NCI-H2196 treated with DMSO at 0.1 percent for 48 hours (cell line): ENCODE measurements at regions not wholly inside any gene's neighbourhood (a gene's known extent, or its start where the extent isn't known, plus 50 kb on each side); places are given as distances from the start of the nearest gene placed in this dataset.

Experiments
- DNase-seq: peaks from one replicate; lab custom pipeline; 2025; ENCODE audit not compliant: unreplicated experiment; lab: John Stamatoyannopoulos, UW

DNA sequence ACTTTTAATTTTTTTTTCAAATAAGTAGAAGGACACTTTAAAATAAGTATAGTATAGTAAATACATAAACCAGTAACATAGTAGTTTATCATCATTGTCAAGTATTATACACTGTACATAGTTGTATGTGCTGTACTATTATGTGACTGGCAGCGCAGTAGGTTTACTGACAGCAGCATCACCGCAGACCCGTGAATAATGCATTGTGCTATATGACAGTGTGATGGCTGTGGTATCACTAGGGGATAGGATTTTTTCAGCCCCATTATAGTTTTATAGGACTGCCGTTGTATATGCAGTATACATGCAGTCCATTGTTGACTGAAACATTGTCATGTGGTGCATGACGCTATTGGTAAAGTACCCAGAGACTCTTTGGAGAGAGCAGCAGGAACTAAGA is 306.5 kb downstream of the SQOR start:
- no peak for DNase-seq

DNA sequence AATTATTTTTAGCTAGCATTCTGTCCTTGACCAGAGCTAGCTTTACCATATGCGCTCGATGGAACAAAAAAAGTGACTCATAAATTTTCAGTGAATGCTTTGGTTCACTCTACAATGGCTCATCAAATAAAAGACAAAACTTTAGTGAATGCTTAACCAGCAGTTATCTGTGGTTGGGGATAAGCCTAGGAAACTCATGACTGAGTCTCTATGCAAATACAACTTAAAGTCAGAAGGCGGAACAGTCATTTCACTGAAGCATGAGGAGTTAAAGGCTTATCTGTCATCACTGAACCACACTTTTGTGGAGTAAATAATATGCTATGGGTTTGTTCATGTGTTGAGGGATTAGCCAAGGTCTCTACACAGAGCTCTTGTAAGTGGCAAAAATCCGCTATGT is 308.4 kb downstream of the SQOR start:
- DNase-seq, result no peak

DNA sequence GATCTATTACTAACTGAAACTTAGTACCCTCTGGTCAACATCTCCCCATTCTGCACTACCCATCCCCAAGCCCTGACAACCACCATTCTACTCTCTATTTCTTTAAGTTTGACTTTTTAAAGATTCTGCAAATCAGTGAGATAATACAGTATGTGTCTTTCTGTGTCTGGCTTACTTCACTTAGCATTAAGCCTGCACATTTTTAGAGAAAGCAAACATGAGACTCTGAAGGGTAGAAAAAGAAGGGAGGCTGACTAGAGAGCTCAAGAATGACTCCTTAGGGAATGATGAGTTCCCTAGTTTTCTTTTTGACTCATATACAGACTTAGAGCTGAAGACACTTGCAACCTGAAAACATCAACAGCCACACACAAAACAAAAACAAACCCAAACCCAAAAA is 311.3 kb downstream of the SQOR start:
- no peak for DNase-seq

DNA sequence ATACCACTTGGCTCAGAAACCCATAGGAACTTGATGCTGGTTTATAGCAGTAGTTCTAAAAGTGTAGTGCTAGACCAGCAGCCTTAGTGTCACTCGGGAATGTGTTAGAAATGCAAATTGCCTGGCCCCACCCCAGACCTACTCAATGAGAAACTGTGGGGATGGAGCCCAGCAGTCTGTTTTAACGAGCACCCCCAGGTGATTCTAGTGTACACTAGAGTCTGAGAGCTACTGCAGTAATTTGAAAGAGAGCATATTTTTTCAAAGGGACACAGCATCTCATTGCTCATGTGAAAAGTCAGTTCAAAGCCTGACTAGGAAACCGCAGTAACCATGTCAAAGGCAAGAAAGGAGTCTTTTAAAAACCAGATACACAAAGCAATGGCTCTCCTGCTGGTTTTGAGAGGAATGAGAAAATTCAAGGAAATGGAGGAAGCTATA is 313.4 kb downstream of the SQOR start:
- no peak for DNase-seq

- DNase-seq, result no peak
Observed at GRCh38 chr15:45958924-45959323, 324.1 kb downstream of the SQOR start.

DNA sequence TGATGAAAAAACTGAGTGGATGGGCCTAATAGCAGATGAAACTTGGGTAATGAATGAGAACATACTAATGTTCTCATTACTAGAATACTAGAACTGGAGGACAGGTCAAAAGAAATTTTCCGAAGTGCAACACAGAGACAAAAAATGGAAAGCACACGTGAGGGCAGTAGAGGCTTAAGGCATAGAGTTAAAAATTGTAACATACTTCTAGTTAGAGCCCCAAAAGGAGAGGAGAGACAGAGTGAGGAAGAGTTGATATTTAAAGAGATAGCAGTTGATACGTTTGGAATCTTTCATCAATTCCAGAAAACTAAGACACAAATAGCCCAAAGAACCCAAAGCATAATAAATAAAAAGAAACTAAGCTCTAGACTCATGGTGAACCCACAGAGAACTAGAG is 327.9 kb downstream of the SQOR start:
- no peak for DNase-seq

DNA sequence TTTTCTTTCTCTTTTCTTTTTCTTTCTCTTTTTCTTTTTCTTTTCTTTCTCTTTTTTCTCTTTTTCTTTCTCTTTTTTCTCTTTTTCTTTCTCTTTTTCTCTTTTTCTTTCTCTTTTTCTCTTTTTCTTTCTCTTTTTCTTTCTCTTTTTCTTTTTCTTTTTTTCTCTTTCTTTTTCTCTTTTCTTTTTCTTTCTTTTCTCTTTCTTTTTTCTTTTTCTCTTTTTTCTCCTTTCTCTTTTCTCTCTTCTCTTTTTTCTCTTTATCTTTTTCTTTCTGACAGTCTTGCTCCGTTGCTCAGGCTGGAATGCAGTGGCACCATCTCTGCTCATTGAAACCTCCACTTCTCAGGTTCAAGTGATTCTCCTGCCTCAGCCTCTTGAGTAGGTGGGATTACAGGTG is 335.7 kb downstream of the SQOR start:
- no peak for DNase-seq

DNA sequence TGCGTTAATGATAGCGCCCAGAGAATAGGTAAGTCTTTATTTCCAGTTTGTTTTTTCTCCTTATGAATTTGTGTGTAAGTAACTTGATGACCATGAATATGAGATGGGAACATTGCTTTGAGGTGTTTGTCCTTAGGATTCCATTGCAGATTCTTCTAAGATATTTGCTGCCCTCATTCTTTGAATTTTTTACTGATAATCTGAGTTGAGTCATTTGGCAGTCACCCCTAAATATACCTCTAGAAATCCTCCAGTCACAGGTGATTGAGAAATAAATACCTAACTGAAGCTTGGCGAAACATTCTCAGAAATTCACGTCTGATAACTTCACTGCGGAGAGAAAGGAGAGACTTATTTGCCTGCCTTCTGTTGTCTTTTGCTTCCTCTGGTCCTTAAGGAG is 345.5 kb downstream of the SQOR start:
- DNase-seq, result no peak

GRCh38 chr15:45981625-45982024 is 346.8 kb downstream of the SQOR start:
- DNase-seq, result no peak

DNA sequence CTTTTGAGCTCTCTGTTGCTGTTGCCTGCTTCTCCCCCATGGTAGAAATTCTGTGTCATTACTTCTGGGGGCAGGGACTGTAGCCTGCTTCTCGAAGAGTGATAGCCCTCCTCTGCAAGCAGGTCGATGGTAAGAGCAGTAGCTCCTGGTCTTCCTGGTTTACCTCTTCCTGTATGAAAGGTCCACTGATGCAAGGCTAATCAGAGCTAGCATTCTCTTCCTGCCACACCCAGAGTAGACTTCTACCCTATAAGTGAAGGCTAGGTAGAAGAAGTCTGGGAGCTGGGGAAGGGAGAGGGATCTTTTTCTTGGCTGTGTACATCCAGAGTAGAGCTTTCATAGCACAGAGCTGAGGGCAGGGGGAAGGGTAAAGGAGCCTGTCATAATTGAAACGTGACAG is 357.0 kb downstream of the SQOR start:
- DNase-seq, result no peak

DNA sequence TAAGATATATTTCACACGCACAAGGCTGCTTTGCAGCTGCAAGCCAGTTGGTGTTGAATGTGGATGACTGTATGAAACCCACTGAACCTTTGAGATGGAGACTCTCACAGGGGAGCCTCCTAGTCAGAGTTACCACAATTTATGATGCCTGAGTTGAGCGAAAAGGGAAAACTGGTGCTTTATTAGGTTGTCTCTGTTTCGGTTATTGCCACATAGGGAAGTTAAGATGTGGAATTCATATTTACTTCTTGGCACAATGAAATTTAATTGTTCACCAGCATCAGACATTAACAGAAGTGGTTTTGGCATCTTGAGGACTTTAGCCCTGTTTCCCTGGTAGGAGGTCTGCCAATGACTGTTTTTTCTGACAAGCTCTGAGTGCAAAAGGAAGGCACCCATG is 358.2 kb downstream of the SQOR start:
- DNase-seq, result no peak

DNA sequence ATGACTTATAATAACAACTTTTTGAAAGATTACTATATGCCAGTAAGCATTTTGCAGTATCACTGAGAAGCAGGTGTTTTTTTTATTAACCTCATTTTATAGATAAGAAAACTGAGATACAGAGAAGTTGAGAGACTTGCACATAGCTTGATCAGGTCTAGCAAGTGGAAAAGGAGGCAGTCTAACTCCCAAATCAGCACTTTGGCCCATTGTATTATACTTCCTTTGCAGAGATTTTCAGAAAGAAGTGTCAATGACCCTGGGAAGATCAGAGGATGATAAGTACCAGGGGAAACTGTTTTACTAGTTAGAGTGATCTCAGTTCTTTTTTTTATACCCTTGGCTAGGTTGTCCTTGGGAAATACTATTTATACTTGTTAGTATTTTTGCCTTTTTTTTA is 358.7 kb downstream of the SQOR start:
- no peak for DNase-seq

GRCh38 chr15:45995800-45996199 is 361.0 kb downstream of the SQOR start:
- DNase-seq, result no peak

DNA sequence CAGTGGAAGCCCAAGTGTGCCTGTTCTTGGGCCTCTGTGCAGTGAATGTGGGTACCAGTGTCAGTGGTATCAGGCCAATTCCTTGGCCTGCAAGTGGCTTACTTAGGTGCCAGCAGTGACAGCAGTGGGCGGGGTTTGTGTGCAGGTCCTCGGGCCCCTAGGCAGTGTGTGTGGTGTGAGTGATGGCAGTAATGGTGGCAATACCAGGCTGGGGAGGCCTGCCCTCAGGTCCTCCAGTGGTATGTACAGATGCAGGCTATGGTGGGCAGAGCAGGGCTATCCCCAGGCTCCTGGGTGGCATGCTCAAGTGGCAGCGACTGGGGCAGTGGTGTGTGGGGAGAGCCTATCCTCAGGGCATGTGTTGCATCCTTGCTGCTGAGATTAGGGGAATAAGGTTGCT is 379.7 kb downstream of the SQOR start:
- no peak for DNase-seq

DNA sequence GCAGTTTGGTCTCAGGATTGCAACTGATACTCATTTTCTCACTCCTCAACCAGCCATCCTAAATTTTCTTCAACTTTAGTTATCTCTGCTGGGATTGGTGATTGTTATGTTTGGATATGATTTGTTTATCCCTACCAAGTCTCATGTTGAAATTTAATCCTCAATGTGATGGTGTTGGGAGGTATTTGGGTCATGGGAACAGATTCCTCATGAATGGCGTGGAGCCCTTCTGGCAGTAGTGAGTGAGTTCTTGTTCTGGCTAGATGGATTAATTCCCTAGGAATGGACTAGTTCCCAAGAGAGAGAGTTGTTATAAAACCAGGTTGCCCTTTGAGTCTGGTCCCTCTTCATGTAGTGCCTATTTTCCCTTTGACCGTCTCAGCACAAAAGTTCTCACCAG is 399.9 kb downstream of the SQOR start:
- DNase-seq, result no peak

GRCh38 chr15:46039703-46040102 is 404.9 kb downstream of the SQOR start:
- DNase-seq, result no peak

DNA sequence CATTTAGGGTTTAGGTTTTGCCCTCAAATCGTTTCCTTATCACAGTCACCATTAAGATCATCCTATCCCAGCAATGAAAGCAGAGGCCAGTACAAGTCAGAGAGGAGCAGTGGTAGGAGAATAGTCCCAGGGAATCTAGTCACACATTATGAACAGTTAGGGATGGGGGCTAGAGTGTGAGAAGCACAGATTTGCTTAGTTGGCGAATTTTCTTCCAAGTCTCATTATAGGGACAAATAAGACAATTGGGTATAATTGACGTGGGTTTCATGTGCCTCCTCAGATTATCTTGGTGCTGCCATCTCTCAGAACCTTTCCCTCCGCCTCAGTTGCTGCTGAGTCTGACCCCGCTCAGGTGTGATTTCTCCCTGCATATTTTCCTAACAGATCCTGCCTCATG is 407.1 kb downstream of the SQOR start:
- no peak for DNase-seq

DNA sequence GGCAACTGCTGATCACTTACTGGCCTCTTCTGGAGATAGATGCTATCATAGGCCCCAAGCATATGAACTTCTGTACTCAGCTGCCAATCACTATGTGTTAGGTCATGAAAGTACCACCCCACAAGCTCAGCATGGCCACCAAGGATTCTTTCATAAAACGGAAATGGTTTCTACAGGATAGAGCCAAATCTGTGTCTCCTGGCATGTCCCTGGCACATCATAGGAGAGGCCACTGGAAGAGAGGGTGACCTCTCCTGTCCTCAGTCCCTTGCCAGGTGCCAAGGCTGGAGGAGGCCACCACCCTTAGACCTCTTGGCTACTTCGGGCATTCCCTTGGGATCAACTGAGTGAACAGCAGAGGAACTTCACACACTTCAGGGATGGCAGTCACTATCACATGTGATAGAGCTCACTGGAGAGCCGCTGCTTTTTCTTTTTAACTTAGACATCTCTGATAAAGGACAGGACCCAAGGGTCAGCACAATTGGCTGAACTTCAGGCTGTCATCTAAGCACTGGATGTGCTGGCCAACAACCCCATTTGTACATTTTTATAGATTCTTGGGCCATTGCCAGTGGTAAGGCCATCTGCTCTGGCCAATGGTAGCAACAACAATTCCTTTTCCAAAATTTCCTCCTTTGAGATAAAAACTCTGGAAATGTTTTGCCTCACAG is 425.2 kb downstream of the SQOR start:
- DNase-seq, result no peak

GRCh38 chr15:46061002-46061401 is 426.2 kb downstream of the SQOR start:
- no peak for DNase-seq

DNA sequence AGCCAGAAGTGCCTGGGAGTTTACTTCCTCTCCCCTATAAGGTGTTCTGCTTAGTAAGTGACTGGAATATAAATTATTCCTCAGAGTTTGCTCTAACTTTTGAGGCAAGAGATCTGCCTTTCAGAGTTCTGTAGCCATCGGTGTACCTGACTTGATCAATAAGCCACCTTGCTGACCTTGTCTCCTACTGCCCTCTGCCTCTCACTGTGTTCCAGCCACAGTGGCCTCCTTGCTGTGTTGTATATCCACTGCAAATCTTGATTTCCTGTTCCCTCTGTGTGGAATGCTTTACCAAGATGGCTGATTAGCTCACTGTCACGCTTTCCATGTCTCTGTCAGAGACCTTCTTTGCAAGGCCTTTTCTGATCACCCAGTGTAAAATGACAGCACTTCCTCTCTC is 442.4 kb downstream of the SQOR start:
- no peak for DNase-seq

- DNase-seq, result no peak
Observed at GRCh38 chr15:46079046-46079445, 444.2 kb downstream of the SQOR start.

- DNase-seq, result no peak
Observed at GRCh38 chr15:46080016-46080415, 445.2 kb downstream of the SQOR start.
